GM20000 (cell line): ENCODE measurements at regions not wholly inside any gene's neighbourhood (a gene's known extent, or its start where the extent isn't known, plus 50 kb on each side); places are given as distances from the start of the nearest gene placed in this dataset.

Experiments
- DNase-seq: peaks from one replicate; pipeline ENCODE4 v3.0.0; 2012; ENCODE audit warnings: low spot score
- TF ChIP-seq, protein P1 (sequence below): IDR thresholded peaks from 2 replicates; pipeline ENCODE4 v1.5.1; 2012; ENCODE audit warnings: mild to moderate bottlenecking, control low read depth; ENCODE audit errors: extremely low read depth, missing control alignments

DNA sequence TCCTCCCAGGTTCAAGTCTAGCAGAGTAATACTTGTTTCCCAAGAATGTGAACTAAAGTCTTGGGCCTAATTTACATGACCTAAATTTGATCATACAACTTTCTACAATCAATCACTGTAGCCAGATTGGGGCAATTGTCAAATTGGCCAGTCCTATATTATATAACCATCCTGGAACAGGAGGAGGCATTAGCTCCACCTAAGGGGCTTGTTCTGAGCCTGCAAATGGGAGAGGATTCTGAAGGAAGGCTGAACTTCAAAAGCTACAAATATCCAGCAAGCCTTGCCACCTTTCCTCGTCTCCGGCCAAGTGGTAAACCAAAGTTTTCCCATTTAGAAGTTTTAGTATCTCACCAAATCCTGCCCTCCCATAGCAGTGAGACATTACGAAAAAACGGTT lies 1289.6 kb upstream of the TENM3 start:
- DNase-seq: no peak

DNA sequence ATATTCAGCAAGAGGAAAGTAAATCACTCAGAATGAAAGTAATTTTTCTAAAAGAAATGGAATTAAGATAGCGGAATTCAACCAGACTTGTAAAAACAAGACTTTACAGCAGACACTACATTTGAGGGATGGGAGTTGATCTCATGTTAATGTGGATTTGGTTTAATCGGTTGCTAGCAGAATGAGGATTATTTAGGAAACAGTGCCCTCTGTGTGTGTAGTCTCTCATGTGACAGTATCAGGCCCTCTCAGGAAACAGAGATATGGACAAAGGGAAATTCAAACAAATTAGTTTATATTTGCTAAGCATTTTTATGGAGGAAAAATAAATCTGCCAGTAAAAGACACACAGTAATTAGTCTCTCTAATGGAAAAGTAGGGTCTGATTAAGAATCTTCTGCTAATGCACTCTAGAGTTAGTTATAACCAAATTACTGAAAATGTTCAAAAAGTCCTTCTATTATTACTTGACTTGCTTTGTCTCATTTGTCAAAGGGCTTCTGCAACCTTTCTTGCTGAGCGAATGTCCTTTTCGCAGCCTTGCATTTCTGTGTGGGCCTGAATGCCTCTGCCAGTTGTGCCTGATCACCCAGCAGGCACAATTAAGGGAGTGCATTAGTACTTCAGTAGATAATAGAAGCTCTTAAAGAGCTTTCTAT lies 1282.3 kb upstream of the TENM3 start:
- TF ChIP-seq, protein P1, sequence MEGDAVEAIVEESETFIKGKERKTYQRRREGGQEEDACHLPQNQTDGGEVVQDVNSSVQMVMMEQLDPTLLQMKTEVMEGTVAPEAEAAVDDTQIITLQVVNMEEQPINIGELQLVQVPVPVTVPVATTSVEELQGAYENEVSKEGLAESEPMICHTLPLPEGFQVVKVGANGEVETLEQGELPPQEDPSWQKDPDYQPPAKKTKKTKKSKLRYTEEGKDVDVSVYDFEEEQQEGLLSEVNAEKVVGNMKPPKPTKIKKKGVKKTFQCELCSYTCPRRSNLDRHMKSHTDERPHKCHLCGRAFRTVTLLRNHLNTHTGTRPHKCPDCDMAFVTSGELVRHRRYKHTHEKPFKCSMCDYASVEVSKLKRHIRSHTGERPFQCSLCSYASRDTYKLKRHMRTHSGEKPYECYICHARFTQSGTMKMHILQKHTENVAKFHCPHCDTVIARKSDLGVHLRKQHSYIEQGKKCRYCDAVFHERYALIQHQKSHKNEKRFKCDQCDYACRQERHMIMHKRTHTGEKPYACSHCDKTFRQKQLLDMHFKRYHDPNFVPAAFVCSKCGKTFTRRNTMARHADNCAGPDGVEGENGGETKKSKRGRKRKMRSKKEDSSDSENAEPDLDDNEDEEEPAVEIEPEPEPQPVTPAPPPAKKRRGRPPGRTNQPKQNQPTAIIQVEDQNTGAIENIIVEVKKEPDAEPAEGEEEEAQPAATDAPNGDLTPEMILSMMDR: no peak
- no peak for DNase-seq

More for the DNA sequence above, 1289.6 kb upstream of the TENM3 start:
- TF ChIP-seq, protein P1: no peak

DNA sequence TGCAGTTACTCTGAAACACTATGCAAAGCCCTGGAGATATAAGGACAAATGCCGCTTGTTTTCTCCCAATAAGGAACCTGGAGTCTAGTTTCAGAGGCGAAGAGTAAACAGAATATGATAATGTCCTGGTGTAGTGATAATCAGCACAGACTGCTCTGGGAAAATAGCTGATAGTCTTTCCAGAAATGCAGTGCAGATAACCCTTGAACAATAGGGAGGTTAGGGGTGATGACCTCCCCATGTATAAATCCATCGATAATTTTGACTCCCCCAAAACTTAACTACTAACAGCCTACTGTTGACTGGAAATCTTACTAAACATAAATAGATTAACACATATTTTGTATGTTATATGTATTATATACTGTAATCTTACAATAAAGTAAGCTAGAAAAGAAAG lies 1280.9 kb upstream of the TENM3 start:
- TF ChIP-seq, protein P1: no peak
- no peak for DNase-seq

DNA sequence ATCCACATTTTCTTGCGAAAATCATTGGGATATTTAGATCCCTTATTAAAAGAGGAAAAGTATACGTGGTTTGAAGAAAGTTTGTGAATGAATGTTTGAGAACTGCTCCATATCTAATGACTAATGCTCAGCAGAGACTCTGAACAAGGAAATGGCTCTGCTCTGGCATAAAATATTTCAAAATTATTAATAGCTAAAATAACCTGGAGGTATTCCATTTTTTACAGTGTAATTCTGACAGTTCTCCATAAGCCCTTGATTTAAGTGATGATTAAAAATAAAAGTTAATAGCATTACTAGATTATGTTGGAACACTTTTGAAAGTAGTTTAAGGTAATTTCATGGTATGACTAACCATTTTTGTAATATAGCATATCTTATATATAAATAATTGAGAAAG lies 1276.9 kb upstream of the TENM3 start:
- TF ChIP-seq, protein P1: no peak
- DNase-seq: no peak

DNA sequence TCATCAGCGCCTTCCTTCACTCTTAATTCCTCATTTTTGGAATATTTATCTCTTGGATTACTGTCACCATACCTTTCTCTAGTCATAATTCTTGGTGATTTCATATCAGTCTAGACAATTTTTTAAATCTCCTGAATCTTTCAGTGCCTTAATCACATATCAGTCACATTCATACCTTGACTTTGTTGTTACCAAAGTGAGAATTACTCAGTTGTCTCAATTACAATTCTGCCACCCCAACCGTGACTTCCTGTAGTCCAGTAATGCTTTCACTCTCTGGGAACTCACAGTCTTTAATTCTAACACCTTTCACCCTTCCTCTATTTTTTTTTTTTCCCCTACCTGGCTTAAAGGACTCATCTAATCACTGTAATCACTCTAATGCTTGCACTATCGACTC lies 1275.3 kb upstream of the TENM3 start:
- no peak for DNase-seq
- TF ChIP-seq, protein P1: no peak

DNA sequence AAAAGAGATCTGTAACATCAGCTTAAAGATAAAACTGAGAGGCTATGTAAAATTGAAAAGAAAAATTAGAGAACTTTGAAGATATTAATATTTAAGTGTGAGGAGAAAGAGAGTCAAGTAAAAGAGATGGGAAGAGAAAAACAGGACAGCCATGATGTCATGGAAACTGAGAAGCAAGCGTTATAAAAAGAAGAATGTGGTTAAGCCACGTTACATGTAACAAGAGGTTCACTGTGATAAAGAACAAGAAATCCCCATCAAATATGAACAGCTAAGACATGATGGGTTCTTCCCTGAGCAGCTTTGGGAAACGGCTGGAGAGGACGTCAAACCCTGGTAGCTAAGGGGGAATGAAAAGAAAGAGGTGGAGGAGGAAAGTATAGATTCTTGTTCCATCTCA lies 1269.3 kb upstream of the TENM3 start:
- no peak for DNase-seq
- TF ChIP-seq, protein P1: no peak

DNA sequence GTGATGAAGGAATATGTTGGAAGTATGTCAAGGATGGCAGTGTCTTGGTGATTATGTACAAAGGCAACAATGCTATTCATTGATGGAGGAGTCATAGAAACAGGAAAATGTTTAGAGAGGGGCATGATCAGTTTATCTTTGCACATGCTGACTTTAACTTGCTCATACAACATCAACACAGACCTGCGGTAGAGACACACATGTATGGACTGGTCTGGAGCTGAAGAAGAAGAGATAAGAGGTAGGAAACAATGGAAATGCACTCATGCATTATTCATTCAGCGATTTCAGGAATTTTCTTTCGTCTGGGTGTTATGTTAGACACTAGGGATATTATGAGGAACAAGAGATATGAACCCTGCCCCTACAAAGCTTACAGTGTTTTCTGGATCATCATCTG lies 1252.3 kb upstream of the TENM3 start:
- TF ChIP-seq, protein P1: no peak
- DNase-seq: no peak
